AG09309 (cell line): ENCODE measurements at regions not wholly inside any gene's neighbourhood (a gene's known extent, or its start where the extent isn't known, plus 50 kb on each side); places are given as distances from the start of the nearest gene placed in this dataset.

ENCODE experiments used
- DNase-seq: peaks from one replicate; pipeline ENCODE4 v3.0.0-alpha.2; 2010; ENCODE audit warnings: low read depth
- H3K4me3 ChIP-seq: 2 replicates; pipeline ENCODE4 v1.5.1; 2011; ENCODE audit warnings: mild to moderate bottlenecking, low read depth, low read length, moderate library complexity; ENCODE audit not compliant: control insufficient read depth
- CTCF ChIP-seq: IDR thresholded peaks from 2 replicates; pipeline ENCODE4 v1.5.1; 2011; ENCODE audit warnings: mild to moderate bottlenecking, low read depth, low read length, inconsistent platforms; ENCODE audit not compliant: insufficient read depth, control insufficient read depth; ENCODE audit errors: missing control alignments

- no peak overlapping the region for H3K4me3 ChIP-seq
- TF ChIP-seq CTCF, result no peak
- no peak for DNase-seq
Observed at GRCh38 chr4:31035761-31036160, 315.6 kb downstream of the PCDH7 start.

- DNase-seq, result no peak
- no peak overlapping the region for H3K4me3 ChIP-seq
- no peak for TF ChIP-seq CTCF
Observed at GRCh38 chr4:31037703-31038102, 317.5 kb downstream of the PCDH7 start.

GRCh38 chr4:31039382-31039781 lies 319.2 kb downstream of the PCDH7 start:
- no peak for DNase-seq
- H3K4me3 ChIP-seq, result no peak overlapping the region
- no peak for TF ChIP-seq CTCF

GRCh38 chr4:31040106-31040505 lies 319.9 kb downstream of the PCDH7 start:
- no peak for TF ChIP-seq CTCF
- H3K4me3 ChIP-seq, result no peak overlapping the region
- no peak for DNase-seq

- no peak for TF ChIP-seq CTCF
Observed at GRCh38 chr4:31041385-31041784, 321.2 kb downstream of the PCDH7 start.

GRCh38 chr4:31041853-31042252 lies 321.7 kb downstream of the PCDH7 start:
- no peak for DNase-seq
- H3K4me3 ChIP-seq, result no peak overlapping the region
- no peak for TF ChIP-seq CTCF

More at GRCh38 chr4:31041385-31041784, 321.2 kb downstream of the PCDH7 start:
- H3K4me3 ChIP-seq, result no peak overlapping the region
- no peak for DNase-seq
